Activated naive CD4-positive, alpha-beta T cell treated with Interleukin-2 at 50 U/mL for 16 hours (primary cell): ENCODE measurements at regions not wholly inside any gene's neighbourhood (a gene's known extent, or its start where the extent isn't known, plus 50 kb on each side); places are given as distances from the start of the nearest gene placed in this dataset.

Experiments
- DNase-seq: peaks from one replicate; pipeline ENCODE4 v3.0.0-alpha.2; 2020

DNA sequence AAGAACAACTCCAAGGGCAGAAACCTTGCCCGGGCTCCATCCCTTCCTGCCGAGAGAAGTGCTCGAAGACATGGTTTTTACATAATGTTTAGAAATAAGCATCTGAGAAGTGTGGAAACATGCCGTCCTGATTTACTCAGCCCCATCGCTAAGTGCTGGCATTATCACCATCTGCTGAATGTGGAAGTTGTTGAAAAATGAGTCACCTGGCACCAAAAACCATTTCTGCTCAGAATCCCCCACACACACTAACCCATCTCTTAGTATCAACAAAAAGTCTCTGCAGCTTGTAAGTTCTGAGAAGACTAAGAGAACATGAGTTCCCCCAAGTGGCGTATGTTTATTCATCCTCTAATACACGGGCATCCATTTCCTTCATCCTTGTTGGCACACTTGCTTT is 51.0 kb upstream of the ARL8B start:
- DNase-seq, result no peak

GRCh38 chr3:5072100-5072816 is 49.8 kb upstream of the ARL8B start:
- no peak for DNase-seq
